ENCODE measurements at regions not wholly inside any gene's neighbourhood (a gene's known extent, or its start where the extent isn't known, plus 50 kb on each side); places are given as distances from the start of the nearest gene placed in this dataset.
"Not testable (repeated sequence)": the region's sequence is repeated elsewhere in the genome, so short reads cannot be mapped to it uniquely, and the experiment has no call there.

DNA sequence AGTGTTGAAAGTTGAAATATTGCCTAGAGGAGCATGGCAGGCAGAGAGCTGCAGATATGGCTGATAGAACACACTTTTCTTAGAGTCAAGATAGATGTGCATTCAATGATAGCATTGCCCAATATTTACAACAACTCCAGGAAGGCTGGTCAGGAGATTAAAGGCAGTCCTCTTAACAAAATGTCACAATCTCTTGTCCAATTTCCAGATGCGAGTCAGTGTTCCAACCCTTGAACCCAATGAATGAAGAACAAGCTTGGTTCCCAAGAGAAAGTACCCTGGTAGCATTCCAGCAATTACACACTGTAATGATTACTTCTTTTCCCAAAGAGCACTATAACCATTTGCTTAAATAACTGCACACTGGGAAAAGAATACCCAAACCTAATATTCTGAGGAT, 839.4 kb upstream of the VRK2 start:
- WGBS, 2 donors = 76 to 77% methylated on average over 1 of the region's 1 CpG
- DNase-seq = no peak
- intact Hi-C loops (cut with DNase I) = no loop called here
- no peak overlapping the region for H3K4me3 ChIP-seq
- no peaks in the 10 kb centered on the region for H3K36me3 ChIP-seq (replicated peaks in 1 of 2; ENCODE audit: insufficient read depth in 1 of 2, low read depth in 2 of 2)
- H3K9me3 ChIP-seq = no peaks in the 10 kb centered on the region
- H3K4me1 ChIP-seq = no peaks in the 10 kb centered on the region
- no peak for ATAC-seq
- TF ChIP-seq, protein P1, sequence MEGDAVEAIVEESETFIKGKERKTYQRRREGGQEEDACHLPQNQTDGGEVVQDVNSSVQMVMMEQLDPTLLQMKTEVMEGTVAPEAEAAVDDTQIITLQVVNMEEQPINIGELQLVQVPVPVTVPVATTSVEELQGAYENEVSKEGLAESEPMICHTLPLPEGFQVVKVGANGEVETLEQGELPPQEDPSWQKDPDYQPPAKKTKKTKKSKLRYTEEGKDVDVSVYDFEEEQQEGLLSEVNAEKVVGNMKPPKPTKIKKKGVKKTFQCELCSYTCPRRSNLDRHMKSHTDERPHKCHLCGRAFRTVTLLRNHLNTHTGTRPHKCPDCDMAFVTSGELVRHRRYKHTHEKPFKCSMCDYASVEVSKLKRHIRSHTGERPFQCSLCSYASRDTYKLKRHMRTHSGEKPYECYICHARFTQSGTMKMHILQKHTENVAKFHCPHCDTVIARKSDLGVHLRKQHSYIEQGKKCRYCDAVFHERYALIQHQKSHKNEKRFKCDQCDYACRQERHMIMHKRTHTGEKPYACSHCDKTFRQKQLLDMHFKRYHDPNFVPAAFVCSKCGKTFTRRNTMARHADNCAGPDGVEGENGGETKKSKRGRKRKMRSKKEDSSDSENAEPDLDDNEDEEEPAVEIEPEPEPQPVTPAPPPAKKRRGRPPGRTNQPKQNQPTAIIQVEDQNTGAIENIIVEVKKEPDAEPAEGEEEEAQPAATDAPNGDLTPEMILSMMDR (IDR thresholded peaks at IDR 0.05) = no peak
- no peak for TF ChIP-seq POLR2A (IDR thresholded peaks at IDR 0.05)
- no peak overlapping the region for H3K27ac ChIP-seq
- H3K27me3 ChIP-seq = no peaks in the 10 kb centered on the region

DNA sequence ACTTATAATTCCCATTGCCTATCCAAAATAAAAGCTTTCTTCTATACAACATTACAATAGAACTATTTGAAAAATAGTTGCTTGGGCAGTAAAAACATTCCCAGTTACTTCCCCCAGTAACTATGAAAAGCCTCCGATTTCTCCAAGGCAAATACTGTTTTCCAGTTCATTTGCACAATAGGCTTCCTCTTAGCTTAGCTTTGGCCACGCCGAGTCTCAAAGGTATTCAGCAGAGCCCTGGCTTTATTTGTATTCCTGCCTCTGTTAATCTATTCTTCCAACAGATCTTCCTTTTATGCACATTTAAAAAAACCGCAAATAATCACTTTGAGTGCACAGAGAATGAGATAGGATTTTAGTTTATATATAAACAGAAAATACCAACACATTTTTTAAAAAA, 836.8 kb upstream of the VRK2 start:
- Histone ChIP-seq H3K27ac (no peak overlapping the region), H3K27me3 (no peaks in the 10 kb centered on the region), H3K4me3 (no peak overlapping the region), H3K9me3 (no peaks in the 10 kb centered on the region), H3K36me3 (replicated peaks in 1 of 2; ENCODE audit: insufficient read depth in 1 of 2, low read depth in 2 of 2) (no peaks in the 10 kb centered on the region), H3K4me1 (no peaks in the 10 kb centered on the region)
- ATAC-seq = no peak
- intact Hi-C loops (cut with DNase I) = no loop called here
- no peak for DNase-seq
- TF ChIP-seq, protein P1 (IDR thresholded peaks at IDR 0.05) = no peak
- no peak for TF ChIP-seq POLR2A (IDR thresholded peaks at IDR 0.05)
- 60 to 64% methylated on average over 4 of the region's 4 CpGs for WGBS, 2 donors

DNA sequence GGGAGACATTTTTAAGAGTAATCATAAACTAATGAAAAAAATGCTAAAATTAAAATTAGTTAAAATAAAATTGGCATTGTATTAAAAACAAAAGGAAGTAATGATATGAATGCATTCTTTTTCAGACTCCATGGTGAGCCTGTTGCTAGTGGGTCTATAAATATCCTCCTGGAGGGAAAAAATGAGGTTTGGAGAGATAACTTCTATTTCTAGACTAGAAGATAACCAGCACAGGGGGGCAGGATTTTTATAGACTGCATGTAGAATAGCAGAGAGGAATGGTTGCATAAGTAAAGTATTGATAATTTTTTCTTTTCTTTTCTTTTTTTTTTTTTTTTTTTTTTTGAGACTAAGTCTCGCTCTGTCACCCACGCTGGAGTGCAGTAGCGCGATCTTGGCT, 835.8 kb upstream of the VRK2 start:
- H3K36me3 ChIP-seq (replicated peaks in 1 of 2; ENCODE audit: insufficient read depth in 1 of 2, low read depth in 2 of 2) = no peaks in the 10 kb centered on the region
- 91 to 100% methylated on average over 4 of the region's 4 CpGs for WGBS, 2 donors
- H3K4me3 ChIP-seq = no peak overlapping the region
- no peaks in the 10 kb centered on the region for H3K27me3 ChIP-seq
- intact Hi-C loops (cut with DNase I) = no loop called here
- no peak for DNase-seq
- H3K27ac ChIP-seq = no peak overlapping the region
- no peaks in the 10 kb centered on the region for H3K9me3 ChIP-seq
- no peak for TF ChIP-seq POLR2A (IDR thresholded peaks at IDR 0.05)
- TF ChIP-seq, protein P1 (IDR thresholded peaks at IDR 0.05) = no peak
- H3K4me1 ChIP-seq = no peaks in the 10 kb centered on the region
- ATAC-seq = no peak

DNA sequence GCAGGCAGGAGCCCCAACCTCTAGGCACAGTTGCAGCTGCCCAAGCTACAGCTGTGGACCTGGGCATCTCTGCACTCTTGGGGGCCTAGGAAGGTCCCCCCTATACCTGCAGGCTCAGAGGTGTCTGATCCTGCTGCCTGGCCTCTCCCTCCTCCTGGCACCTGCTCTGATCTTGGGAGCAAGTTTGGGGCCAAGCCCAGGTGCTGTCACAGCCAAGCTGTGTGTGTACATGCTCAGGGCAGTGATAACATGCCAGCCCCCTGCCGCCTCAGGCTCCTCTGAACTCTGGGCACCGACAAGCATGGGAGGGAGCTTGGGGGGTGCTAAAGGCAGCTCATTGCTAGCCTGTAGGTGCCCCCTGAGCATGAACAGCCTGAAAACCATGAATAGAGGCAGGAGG, 829.6 kb upstream of the VRK2 start:
- WGBS, 2 donors = 73% methylated on average over 2 of the region's 2 CpGs; no CpG with 5 or more reads in 1 of the 2 donors
- Histone ChIP-seq H3K27ac (no peak overlapping the region), H3K4me3 (no peak overlapping the region), H3K27me3 (no peaks in the 10 kb centered on the region), H3K4me1 (no peaks in the 10 kb centered on the region), H3K9me3 (no peaks in the 10 kb centered on the region), H3K36me3 (replicated peaks in 1 of 2; ENCODE audit: insufficient read depth in 1 of 2, low read depth in 2 of 2) (no peaks in the 10 kb centered on the region)
- DNase-seq = no peak
- intact Hi-C loops (cut with DNase I) = no loop called here
- no peak for TF ChIP-seq POLR2A (IDR thresholded peaks at IDR 0.05)
- TF ChIP-seq, protein P1 (IDR thresholded peaks at IDR 0.05) = no peak
- no peak for ATAC-seq

DNA sequence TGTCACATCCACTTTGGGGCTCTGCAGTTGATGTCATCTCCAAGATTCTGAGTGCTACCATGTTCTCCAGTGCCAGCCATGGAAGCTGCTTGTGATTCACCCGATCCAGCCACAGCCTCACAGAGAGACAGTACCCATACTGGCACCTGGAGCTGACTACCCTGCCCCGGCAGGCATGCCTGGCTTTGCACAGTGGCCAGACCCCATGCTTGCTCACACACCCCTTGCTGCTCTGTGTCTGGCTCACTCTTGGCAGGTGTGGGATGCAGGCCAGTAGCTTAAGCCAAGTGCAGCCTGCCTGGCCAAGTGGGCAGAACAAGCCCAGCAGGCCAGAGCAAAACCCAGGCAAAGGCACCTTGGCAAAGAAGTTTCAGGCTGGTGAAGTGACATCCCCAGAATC, 828.4 kb upstream of the VRK2 start:
- no peaks in the 10 kb centered on the region for H3K4me1 ChIP-seq
- ATAC-seq (no peak), DNase-seq (no peak)
- WGBS, 2 donors = 60 to 64% methylated on average over 1 to 2 of the region's 2 CpGs
- intact Hi-C loops (cut with DNase I) = no loop called here
- H3K4me3 ChIP-seq = no peak overlapping the region
- no peak overlapping the region for H3K27ac ChIP-seq
- H3K27me3 ChIP-seq = no peaks in the 10 kb centered on the region
- no peaks in the 10 kb centered on the region for H3K36me3 ChIP-seq (replicated peaks in 1 of 2; ENCODE audit: insufficient read depth in 1 of 2, low read depth in 2 of 2)
- H3K9me3 ChIP-seq = no peaks in the 10 kb centered on the region
- TF ChIP-seq, protein P1 (IDR thresholded peaks at IDR 0.05) = no peak
- no peak for TF ChIP-seq POLR2A (IDR thresholded peaks at IDR 0.05)

DNA sequence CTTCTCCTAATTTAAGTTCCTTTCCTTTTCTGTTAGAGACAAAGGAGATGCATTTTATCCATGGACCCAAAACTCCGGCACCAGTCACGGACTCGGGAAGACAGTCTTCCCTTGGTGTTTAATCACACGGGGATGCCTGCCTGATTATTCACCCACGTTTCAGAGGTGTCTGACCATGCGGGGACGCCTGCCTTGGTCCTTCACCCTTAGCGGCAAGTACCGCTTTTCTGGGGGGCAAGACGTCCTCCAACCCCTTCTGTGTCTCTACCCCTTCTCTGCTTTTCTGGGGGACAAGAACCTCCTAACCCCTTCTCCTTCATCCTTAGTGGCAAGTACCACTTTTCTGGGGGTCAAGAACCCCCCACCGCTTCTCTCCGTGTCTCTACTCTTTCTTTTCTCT, 816.9 kb upstream of the VRK2 start:
- H3K36me3 ChIP-seq (replicated peaks in 1 of 2; ENCODE audit: insufficient read depth in 1 of 2, low read depth in 2 of 2); H3K27me3 ChIP-seq; intact Hi-C loops (cut with DNase I); H3K4me3 ChIP-seq; DNase-seq; H3K4me1 ChIP-seq; ATAC-seq; H3K27ac ChIP-seq; H3K9me3 ChIP-seq: not testable (repeated sequence)
- WGBS, 2 donors = 91% methylated on average over 12 of the region's 12 CpGs

DNA sequence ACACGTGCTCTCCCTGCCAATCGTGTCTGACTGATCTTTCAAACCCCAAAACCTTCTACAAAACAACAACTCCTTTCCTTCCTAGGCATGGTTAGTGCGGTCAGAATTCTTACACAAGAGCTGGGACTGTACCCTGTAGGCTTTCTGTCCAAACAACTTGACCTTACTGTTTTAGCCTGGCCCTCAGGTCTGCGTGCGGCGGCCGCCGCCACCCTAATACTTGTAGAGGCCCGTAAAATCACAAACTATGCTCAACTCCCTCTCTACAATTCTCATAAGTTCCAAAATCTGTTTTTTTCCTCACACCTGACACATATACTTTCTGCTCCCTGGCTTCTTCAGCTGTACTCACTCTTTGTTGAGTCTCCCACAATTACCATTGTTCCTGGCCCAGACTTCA, 814.3 kb upstream of the VRK2 start:
- DNase-seq; ATAC-seq; H3K4me3 ChIP-seq; intact Hi-C loops (cut with DNase I); H3K9me3 ChIP-seq; H3K4me1 ChIP-seq; H3K27me3 ChIP-seq; H3K27ac ChIP-seq; H3K36me3 ChIP-seq (replicated peaks in 1 of 2; ENCODE audit: insufficient read depth in 1 of 2, low read depth in 2 of 2): not testable (repeated sequence)
- WGBS, 2 donors = 87 to 91% methylated on average over 9 of the region's 9 CpGs

DNA sequence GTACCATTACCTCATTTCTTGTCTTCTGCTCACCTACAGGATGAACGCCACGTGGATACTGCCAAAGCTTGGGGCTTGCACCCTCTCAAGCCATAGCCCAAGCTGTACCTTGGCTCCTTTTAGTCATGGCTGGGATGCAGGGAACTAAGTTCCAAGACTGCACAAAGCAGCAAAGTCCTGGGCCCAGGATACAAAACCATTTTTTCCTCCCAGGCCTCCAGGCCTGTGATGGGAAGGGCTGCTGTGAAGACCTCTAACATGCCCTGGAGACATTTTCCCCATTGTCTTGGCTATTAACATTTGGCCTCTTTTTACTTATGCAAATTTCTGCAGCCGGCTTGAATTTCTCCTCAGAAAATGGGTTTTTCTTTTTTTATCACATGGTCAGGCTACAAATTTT, 795.1 kb upstream of the VRK2 start:
- WGBS, 2 donors = 67 to 70% methylated on average over 3 of the region's 3 CpGs
- H3K4me1 ChIP-seq; ATAC-seq; intact Hi-C loops (cut with DNase I); DNase-seq; H3K36me3 ChIP-seq (replicated peaks in 1 of 2; ENCODE audit: insufficient read depth in 1 of 2, low read depth in 2 of 2); H3K27ac ChIP-seq; H3K27me3 ChIP-seq; H3K4me3 ChIP-seq: not testable (repeated sequence)
- H3K9me3 ChIP-seq = peaks cover 0 to 23% (median 0%) of the 10 kb centered on the region in 3 donors
